Left lung (tissue), 4 donors: ENCODE measurements at regions not wholly inside any gene's neighbourhood (a gene's known extent, or its start where the extent isn't known, plus 50 kb on each side); places are given as distances from the start of the nearest gene placed in this dataset.

Source experiments
- ATAC-seq: fragments of 200-7000 bp; cut with Tn5 transposase; one replicate; pipeline ENCODE4 v1.9.1; 2020; ENCODE audit warnings: moderate library complexity
- DNase-seq, 4 donors: peaks; one replicate each; pipeline ENCODE4 v3.0.0-alpha.2; 2013 to 2020
- H3K27ac ChIP-seq, 2 donors: fragments of 200-600 bp; sonication (generic) in 1 of 2; one replicate each; pipeline versions ENCODE4 v1.5.0 to v1.8.0; 2020 to 2021
- H3K27me3 ChIP-seq, 2 donors: fragments of 200-600 bp; sonication (generic) in 1 of 2; one replicate each; pipeline versions ENCODE4 v1.5.0 to v1.8.0; 2020 to 2021
- H3K36me3 ChIP-seq, 2 donors: fragments of 200-600 bp; sonication (generic) in 1 of 2; one replicate each; pipeline versions ENCODE4 v1.5.0 to v1.8.0; 2020 to 2021
- H3K4me1 ChIP-seq, 2 donors: fragments of 200-600 bp; one replicate each; pipeline ENCODE4 v1.8.0; 2021
- H3K4me3 ChIP-seq, 2 donors: fragments of 200-600 bp; sonication (generic) in 1 of 2; one replicate each; pipeline versions ENCODE4 v1.5.0 to v1.8.0; 2020 to 2021; ENCODE audit warnings: mild to moderate bottlenecking in 1 of 2
- H3K9me3 ChIP-seq, 2 donors: fragments of 200-600 bp; sonication (generic) in 1 of 2; one replicate each; pipeline versions ENCODE4 v1.5.0 to v1.8.0; 2020 to 2021
- intact Hi-C, 2 donors: fragments of 100-400 bp; cut with DNase I; formaldehyde crosslinking; loops; one replicate each; pipeline versions ENCODE4 v1.11.2 to v1.14.2; 2022
- TF ChIP-seq, protein P1 (sequence below), 2 donors: fragments of 200-600 bp; sonication (generic) in 1 of 2; IDR thresholded peaks; one replicate each; pipeline versions ENCODE4 v1.5.0 to v1.8.0; 2021; ENCODE audit warnings: antibody characterized with exemption in 2 of 2
- donor health status: DM: no; HTN: yes; CAD: no.
- donor health status: DM: no; HTN: no; CAD: no.

DNA sequence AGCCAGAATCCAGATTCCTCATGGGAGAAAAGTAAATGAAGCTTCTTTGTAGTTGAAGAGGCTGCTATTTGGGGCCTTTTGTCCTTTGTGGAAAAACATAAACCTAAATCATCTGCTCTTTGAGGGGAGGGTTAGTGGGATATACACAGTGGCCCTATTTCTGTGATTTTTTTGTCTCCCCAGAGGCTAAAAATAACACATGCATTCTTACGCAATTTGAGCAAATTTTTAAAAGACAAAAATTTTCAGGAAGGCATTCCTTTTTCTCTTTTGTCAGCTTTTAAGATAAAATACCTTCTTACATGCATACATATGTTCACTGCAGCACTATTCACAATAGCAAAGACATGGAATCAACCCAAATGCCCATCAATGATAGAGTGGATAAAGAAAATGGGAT lies 165.5 kb downstream of the AXIN2 start:
- Histone ChIP-seq H3K9me3 (no peaks in the 10 kb centered on the region), H3K4me3 (no peak overlapping the region), H3K27ac (no peak overlapping the region), H3K36me3 (no peaks in the 10 kb centered on the region), H3K4me1 (no peaks in the 10 kb centered on the region), H3K27me3 (no peaks in the 10 kb centered on the region)
- intact Hi-C loops = no loop called here
- ATAC-seq (no peak), DNase-seq (no peak)
- TF ChIP-seq, protein P1, sequence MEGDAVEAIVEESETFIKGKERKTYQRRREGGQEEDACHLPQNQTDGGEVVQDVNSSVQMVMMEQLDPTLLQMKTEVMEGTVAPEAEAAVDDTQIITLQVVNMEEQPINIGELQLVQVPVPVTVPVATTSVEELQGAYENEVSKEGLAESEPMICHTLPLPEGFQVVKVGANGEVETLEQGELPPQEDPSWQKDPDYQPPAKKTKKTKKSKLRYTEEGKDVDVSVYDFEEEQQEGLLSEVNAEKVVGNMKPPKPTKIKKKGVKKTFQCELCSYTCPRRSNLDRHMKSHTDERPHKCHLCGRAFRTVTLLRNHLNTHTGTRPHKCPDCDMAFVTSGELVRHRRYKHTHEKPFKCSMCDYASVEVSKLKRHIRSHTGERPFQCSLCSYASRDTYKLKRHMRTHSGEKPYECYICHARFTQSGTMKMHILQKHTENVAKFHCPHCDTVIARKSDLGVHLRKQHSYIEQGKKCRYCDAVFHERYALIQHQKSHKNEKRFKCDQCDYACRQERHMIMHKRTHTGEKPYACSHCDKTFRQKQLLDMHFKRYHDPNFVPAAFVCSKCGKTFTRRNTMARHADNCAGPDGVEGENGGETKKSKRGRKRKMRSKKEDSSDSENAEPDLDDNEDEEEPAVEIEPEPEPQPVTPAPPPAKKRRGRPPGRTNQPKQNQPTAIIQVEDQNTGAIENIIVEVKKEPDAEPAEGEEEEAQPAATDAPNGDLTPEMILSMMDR (IDR thresholded peaks at IDR 0.05) = no peak

DNA sequence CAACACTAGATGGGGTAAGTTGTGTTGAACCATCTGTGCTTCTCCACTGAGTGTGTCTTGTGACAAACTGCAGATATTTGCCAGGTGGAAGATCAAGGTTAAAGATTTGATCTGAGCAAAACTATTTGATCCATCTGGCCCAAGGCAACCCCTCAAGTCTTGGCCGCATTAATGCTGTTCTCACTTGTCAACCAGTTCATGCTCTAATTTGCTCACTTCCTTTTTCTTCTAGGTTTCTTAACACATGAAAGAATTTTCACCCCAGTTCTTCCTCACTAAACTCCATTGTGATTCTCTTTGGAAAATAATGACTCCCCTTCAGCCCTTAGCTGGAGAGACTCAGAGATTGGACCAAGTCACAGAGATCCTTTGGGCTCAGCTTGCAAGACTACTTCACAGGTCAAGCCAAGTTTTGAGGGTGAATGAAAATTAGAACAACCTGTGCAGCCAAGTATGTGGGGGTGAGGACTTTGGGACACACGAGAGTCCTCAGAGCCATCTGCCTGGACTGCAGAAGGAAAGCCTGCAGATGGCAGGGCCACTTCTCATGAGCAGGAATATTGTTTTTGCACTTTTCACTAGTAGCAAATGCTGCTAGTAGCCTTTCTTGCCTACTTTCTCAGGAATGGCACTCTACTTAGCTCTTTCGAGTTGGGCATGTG lies 166.5 kb downstream of the AXIN2 start:
- intact Hi-C loops = no loop called here
- Histone ChIP-seq H3K27ac (no peak overlapping the region), H3K4me1 (no peaks in the 10 kb centered on the region), H3K27me3 (no peaks in the 10 kb centered on the region), H3K36me3 (no peaks in the 10 kb centered on the region), H3K9me3 (no peaks in the 10 kb centered on the region), H3K4me3 (no peak overlapping the region)
- ATAC-seq (no peak), DNase-seq (no peak)
- TF ChIP-seq, protein P1 (IDR thresholded peaks at IDR 0.05) = no peak

DNA sequence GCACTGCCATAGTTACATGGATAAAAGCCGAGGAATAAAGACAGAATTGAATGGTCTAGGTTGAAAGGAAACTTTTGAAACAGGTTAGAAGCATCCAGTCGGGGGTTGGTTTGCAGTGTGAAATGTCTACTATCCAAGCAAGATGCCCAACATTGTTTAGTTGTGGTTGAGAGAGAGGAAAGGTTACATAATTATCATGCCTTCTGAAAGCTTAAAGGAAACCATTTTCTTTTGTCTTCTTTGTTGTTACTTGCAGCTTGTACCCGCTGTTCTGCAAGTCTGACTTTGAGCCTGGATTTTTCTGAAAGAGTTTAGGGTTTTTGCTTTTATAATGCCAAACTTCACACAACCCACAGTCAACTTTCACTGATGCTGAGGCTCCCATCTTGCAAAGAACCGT lies 167.9 kb downstream of the AXIN2 start:
- no peaks in the 10 kb centered on the region for H3K27me3 ChIP-seq
- H3K4me3 ChIP-seq = no peak overlapping the region
- intact Hi-C loops = no loop called here
- H3K36me3 ChIP-seq = no peaks in the 10 kb centered on the region
- no peak for DNase-seq
- ATAC-seq = no peak
- H3K27ac ChIP-seq = no peak overlapping the region
- no peaks in the 10 kb centered on the region for H3K4me1 ChIP-seq
- TF ChIP-seq, protein P1 (IDR thresholded peaks at IDR 0.05) = no peak
- H3K9me3 ChIP-seq = no peaks in the 10 kb centered on the region

DNA sequence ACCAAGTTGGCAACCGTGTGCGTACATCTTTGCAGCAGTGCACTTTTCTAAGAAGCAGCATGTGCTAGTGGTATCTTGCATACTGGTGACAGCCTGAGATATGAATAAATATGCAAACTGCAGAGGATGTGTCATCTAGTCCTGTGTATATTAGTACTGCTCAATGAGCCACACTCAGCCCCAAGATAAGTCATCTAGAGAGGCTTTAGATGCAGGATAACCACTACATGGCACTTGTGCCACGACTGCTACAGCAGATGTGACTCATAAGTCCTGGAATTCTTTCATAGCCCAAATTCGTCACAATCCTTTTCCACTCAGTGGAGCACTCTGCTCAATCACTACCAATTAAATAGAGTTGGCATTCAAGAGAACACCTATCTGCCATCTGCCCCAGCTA lies 171.5 kb downstream of the AXIN2 start:
- H3K9me3 ChIP-seq = no peaks in the 10 kb centered on the region
- TF ChIP-seq, protein P1 (IDR thresholded peaks at IDR 0.05) = no peak
- no peaks in the 10 kb centered on the region for H3K27me3 ChIP-seq
- no peak overlapping the region for H3K27ac ChIP-seq
- DNase-seq (no peak), ATAC-seq (peak; percentile 89)
- H3K4me3 ChIP-seq = no peak overlapping the region
- intact Hi-C loops = no loop called here
- H3K4me1 ChIP-seq = no peaks in the 10 kb centered on the region
- H3K36me3 ChIP-seq = no peaks in the 10 kb centered on the region

DNA sequence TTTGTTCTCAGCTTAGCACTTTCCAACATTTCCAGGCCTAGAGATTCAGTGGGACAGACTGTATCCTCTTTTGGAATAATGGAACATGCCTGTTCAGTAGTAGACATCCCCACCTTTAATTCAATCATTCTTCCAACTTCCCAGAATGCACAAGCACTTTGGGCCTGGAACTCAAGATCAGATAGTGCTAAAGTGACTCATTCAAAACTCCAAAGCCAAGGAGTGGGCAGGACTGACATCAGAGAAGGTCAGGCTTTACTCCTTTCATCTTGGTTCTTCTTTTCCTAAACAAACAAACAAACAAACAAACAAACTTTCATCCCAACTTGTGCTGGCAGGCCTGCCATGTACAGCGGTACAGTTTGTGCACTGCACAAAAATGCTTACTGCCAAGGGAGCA lies 172.0 kb downstream of the AXIN2 start:
- H3K9me3 ChIP-seq = no peaks in the 10 kb centered on the region
- H3K27me3 ChIP-seq = no peaks in the 10 kb centered on the region
- H3K27ac ChIP-seq = no peak overlapping the region
- H3K4me1 ChIP-seq = no peaks in the 10 kb centered on the region
- intact Hi-C loops = no loop called here
- DNase-seq (no peak), ATAC-seq (peak; percentile 54)
- no peaks in the 10 kb centered on the region for H3K36me3 ChIP-seq
- no peak overlapping the region for H3K4me3 ChIP-seq
- TF ChIP-seq, protein P1 (IDR thresholded peaks at IDR 0.05) = no peak
